Nephron progenitor cell (in vitro differentiated cells): ENCODE measurements at regions not wholly inside any gene's neighbourhood (a gene's known extent, or its start where the extent isn't known, plus 50 kb on each side); places are given as distances from the start of the nearest gene placed in this dataset.
"Not testable (repeated sequence)": the region's sequence is repeated elsewhere in the genome, so short reads cannot be mapped to it uniquely, and the experiment has no call there.

Source experiments
- DNase-seq: peaks from one replicate; pipeline ENCODE4 v3.0.0; 2021
- H3K27ac Mint-ChIP-seq: 2 replicates; pipeline ENCODE4 v1.8.0; 2021; ENCODE audit warnings: mild to moderate bottlenecking, moderate library complexity, mixed read lengths
- H3K27me3 Mint-ChIP-seq: 2 replicates; pipeline ENCODE4 v1.8.0; 2021; ENCODE audit warnings: mild to moderate bottlenecking, low read depth, mixed read lengths; ENCODE audit not compliant: poor library complexity
- H3K36me3 Mint-ChIP-seq: 2 replicates; pipeline ENCODE4 v1.8.0; 2021; ENCODE audit warnings: low read depth, mixed read lengths
- H3K4me1 Mint-ChIP-seq: 2 replicates; pipeline ENCODE4 v1.8.0; 2021; ENCODE audit warnings: mixed read lengths
- H3K4me3 Mint-ChIP-seq: 2 replicates; pipeline ENCODE4 v1.8.0; 2021; ENCODE audit warnings: mild to moderate bottlenecking, moderate library complexity, mixed read lengths
- H3K9me3 Mint-ChIP-seq: 2 replicates; pipeline ENCODE4 v1.8.0; 2021; ENCODE audit warnings: mild to moderate bottlenecking, moderate library complexity, mixed read lengths
- CTCF ChIP-seq: fragments of 200-600 bp; sonication (generic); IDR thresholded peaks from 2 replicates; pipeline ENCODE4 v1.5.0; 2021; ENCODE audit warnings: antibody characterized with exemption

DNA sequence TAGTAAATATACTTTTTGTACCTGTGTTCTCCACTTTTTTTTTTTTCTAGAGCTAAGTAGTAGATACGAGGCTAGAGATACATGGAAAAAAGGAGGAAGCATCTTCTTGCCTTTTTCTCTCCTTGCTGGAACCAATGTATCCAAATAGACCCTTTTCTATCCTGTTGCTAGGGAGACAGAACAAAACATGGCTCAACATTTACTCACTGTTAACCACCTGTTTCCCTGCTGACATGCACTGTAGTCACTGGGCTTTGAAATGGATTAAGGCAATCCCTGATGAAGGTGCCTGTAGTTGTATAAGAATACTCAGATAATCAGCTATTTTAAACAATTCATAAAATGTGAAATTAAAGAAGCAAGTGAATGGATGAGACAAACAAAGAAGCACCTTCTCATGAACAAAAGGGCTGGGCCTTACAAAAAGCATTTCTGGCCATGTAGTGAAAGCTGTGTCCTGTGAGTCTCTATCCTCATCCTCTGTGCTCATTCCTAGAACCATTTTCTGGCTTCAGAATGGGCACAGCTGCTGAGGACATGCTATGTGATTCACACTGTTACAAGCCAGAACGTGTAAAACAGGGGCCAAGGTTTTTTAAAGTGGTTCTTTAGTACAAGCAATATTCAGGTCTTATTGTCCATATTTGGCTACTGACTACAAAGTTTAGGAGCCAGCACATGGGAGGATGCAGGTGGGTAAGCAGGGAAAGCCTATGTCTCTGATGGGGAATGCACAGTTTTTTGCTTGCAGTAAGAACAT lies 100.4 kb upstream of the NDN start:
- no peak for TF ChIP-seq CTCF
- DNase-seq = no peak
- Mint-ChIP-seq H3K36me3 (no peaks in the 10 kb centered on the region), H3K27ac (no peak overlapping the region), H3K4me1 (no peaks in the 10 kb centered on the region), H3K9me3 (peaks cover 54% of the 10 kb centered on the region), H3K27me3 (peaks cover 9% of the 10 kb centered on the region), H3K4me3 (no peak overlapping the region)

DNA sequence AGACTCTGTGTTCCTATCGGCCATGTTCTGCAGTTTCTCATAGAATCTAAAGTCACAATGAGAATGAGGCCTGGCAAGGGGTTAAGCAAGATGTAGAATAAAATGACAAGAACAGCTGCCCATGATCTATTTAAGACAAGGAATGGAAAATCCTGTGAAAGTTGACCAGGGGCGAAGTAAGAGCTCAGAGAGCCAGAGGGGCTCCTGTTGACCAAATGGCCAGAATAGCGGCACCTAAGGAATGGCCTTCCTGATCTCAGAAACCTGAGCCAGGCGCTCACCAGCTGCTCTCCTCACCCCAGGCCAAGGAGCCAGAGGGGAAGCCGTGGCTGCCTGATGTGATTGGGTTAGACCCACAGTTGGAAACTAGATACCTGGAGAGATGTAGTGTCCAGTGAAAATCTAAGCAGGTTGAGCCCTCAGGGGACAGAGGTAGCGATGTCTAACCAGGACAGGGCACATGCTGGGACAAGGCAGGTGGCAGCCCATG lies 106.1 kb upstream of the NDN start:
- Mint-ChIP-seq H3K4me3 (no peak overlapping the region), H3K27ac (no peak overlapping the region), H3K27me3 (peaks cover 3% of the 10 kb centered on the region), H3K36me3 (peaks cover 6% of the 10 kb centered on the region), H3K9me3 (peaks cover 75% of the 10 kb centered on the region), H3K4me1 (peaks cover 24% of the 10 kb centered on the region)
- TF ChIP-seq CTCF = no peak
- DNase-seq = peak; percentile 4

DNA sequence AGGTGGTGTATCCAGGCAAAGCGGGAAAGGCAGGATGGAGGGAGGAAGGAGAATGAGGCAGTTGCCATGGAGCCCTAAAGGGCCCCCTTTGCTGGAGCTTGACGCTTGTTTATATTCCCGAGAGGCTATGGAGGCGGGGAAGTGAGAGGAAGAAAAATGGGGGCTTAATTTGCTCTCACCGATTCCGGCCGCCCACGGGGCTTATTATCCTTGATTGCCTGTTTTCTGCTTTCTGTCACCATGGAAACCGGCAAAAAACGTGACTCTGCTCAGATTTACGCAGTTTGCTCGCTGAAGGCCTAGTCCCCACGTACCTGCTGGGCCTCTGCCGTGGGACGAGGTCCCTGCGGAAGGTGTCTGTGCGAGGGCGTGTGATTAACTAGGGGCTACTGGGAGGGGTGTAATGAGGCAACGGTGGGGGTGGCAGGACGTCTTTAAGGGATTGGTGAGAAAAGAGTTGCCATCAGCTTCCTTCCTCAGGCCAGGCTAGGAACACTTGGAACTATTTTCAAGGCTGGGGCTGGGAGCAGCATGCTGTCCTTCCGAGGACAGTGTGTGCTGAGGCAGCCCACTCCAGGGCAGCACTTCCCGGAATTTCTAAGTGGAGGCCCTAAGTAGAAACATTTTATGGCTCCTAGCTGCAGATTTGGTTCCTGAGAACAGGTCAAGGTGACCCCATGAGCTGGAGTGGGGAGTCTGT lies 110.8 kb upstream of the NDN start:
- no peak for TF ChIP-seq CTCF
- Mint-ChIP-seq H3K36me3 (peaks cover 6% of the 10 kb centered on the region), H3K27ac (peak overlapping the region; percentile 55), H3K4me3 (no peak overlapping the region), H3K9me3 (peaks cover 84% of the 10 kb centered on the region), H3K27me3 (no peaks in the 10 kb centered on the region), H3K4me1 (peaks cover 23% of the 10 kb centered on the region)
- peak; percentile 8 for DNase-seq

GRCh38 chr15:23801881-23802280 lies 114.8 kb upstream of the NDN start:
- Mint-ChIP-seq H3K4me1 (peaks cover 14% of the 10 kb centered on the region), H3K9me3 (peaks cover 79% of the 10 kb centered on the region), H3K27me3 (peaks cover 4% of the 10 kb centered on the region), H3K4me3 (no peak overlapping the region), H3K27ac (no peak overlapping the region), H3K36me3 (no peaks in the 10 kb centered on the region)
- DNase-seq = no peak
- no peak for TF ChIP-seq CTCF

GRCh38 chr15:23802896-23803435 lies 115.9 kb upstream of the NDN start:
- peaks cover 77% of the 10 kb centered on the region for H3K9me3 Mint-ChIP-seq
- DNase-seq, H3K27me3 Mint-ChIP-seq, H3K4me1 Mint-ChIP-seq, H3K4me3 Mint-ChIP-seq, H3K36me3 Mint-ChIP-seq, H3K27ac Mint-ChIP-seq: not testable (repeated sequence)

DNA sequence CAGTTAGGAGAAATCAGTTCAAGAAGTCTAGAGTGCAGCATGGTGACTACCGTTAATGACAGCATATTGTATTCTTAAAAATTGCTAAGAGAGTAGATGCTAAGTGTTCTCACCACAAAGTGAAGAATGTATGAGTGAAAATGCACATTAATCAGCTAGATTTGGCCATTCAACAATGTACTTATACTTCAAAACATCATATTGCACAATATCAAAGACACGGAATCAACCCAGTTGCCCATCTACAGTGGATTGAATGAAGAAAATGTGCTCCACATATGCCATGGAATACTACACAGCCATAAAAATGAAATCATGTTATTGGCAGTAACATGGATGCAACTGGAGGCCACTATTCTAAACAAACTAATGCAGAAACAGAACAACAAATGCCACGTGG lies 119.9 kb upstream of the NDN start:
- Mint-ChIP-seq H3K9me3 (peaks cover 77% of the 10 kb centered on the region), H3K36me3 (no peaks in the 10 kb centered on the region), H3K4me3 (no peak overlapping the region), H3K4me1 (no peaks in the 10 kb centered on the region), H3K27ac (no peak overlapping the region), H3K27me3 (peaks cover 12% of the 10 kb centered on the region)
- no peak for TF ChIP-seq CTCF
- DNase-seq = no peak
